H7 (cell line): ENCODE measurements at regions not wholly inside any gene's neighbourhood (a gene's known extent, or its start where the extent isn't known, plus 50 kb on each side); places are given as distances from the start of the nearest gene placed in this dataset.

Experiments
- DNase-seq: peaks from one replicate; pipeline ENCODE4 v3.0.0; 2012
- H3K27me3 ChIP-seq: 2 replicates; pipeline ENCODE4 v1.6.0; 2011; ENCODE audit warnings: mild to moderate bottlenecking, low read length; ENCODE audit not compliant: control insufficient read depth, insufficient read depth
- H3K36me3 ChIP-seq: replicated peaks from 2 replicates; pipeline ENCODE4 v1.5.1; 2011; ENCODE audit warnings: low read length; ENCODE audit not compliant: control insufficient read depth, insufficient read depth
- H3K4me3 ChIP-seq: 2 replicates; pipeline ENCODE4 v1.5.1; 2011; ENCODE audit warnings: low read depth, mild to moderate bottlenecking, control low read depth, low read length, moderate library complexity; ENCODE audit not compliant: insufficient read depth

GRCh38 chr9:87336407-87336806 is 161.3 kb upstream of the DAPK1 start:
- H3K36me3 ChIP-seq: no peaks in the 10 kb centered on the region
- no peaks in the 10 kb centered on the region for H3K27me3 ChIP-seq
- DNase-seq: peak; percentile 10
- H3K4me3 ChIP-seq: no peak overlapping the region

- Histone ChIP-seq H3K36me3 (no peaks in the 10 kb centered on the region), H3K4me3 (peak overlapping the region; percentile 27), H3K27me3 (no peaks in the 10 kb centered on the region)
- DNase-seq: peak; percentile 46
Measured at GRCh38 chr9:87336914-87337333, 160.7 kb upstream of the DAPK1 start.

- Histone ChIP-seq H3K4me3 (peak overlapping the region; percentile 27), H3K27me3 (no peaks in the 10 kb centered on the region), H3K36me3 (no peaks in the 10 kb centered on the region)
- peak; percentile 44 for DNase-seq
Measured at GRCh38 chr9:87337335-87338087, 160.2 kb upstream of the DAPK1 start.

GRCh38 chr9:87338088-87338989 is 159.3 kb upstream of the DAPK1 start:
- H3K4me3 ChIP-seq: peak overlapping the region; percentile 27
- H3K27me3 ChIP-seq: no peaks in the 10 kb centered on the region
- no peaks in the 10 kb centered on the region for H3K36me3 ChIP-seq
- peak; percentile 13 for DNase-seq

DNA sequence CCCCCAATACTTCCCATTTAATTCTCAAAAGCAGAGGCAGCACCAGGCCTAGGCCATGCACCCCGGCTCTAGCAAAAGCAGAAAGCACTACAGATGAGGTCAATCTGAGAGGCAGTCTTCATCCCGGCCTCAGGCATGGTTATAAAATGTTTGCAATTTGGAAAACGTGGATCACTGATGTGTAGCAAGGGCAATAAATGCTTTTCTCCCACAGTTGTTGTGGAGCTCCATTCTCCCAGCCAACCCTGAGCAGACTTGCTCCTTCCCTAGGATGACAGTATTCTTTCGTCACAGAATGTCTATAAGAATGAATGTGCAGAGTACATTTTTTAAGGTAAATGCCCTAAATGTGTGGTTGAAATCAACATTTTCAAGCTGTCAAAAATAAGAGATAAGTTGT is 157.3 kb upstream of the DAPK1 start:
- no peaks in the 10 kb centered on the region for H3K36me3 ChIP-seq
- H3K4me3 ChIP-seq: no peak overlapping the region
- no peak for DNase-seq
- H3K27me3 ChIP-seq: no peaks in the 10 kb centered on the region

DNA sequence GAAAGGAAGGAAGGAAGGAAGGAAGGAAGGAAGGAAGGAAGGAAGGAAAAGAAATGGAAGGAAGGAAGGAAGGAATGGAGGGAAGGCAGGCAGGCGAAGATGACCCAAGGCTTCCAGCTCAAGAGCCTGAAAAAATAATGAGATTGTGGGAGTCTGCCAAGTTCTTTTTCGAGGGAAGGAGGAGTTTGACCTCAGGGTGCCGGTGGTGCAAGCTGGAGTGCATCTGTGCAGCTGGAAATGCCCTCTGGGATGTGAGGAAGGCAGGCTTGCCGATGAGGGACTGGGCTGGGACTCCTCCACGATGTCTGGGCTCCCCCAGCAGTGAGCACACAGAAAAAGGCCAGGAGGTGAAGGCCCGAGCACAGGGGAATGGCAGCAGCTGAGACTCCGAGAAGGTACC is 154.9 kb upstream of the DAPK1 start:
- Histone ChIP-seq H3K4me3 (no peak overlapping the region), H3K36me3 (no peaks in the 10 kb centered on the region), H3K27me3 (no peaks in the 10 kb centered on the region)
- no peak for DNase-seq

GRCh38 chr9:87343816-87344430 is 153.7 kb upstream of the DAPK1 start:
- Histone ChIP-seq H3K36me3 (no peaks in the 10 kb centered on the region), H3K4me3 (no peak overlapping the region), H3K27me3 (no peaks in the 10 kb centered on the region)
- DNase-seq: no peak

- peak; percentile 26 for DNase-seq
- no peaks in the 10 kb centered on the region for H3K27me3 ChIP-seq
- H3K4me3 ChIP-seq: no peak overlapping the region
- H3K36me3 ChIP-seq: no peaks in the 10 kb centered on the region
Measured at GRCh38 chr9:87346061-87346665, 151.5 kb upstream of the DAPK1 start.

DNA sequence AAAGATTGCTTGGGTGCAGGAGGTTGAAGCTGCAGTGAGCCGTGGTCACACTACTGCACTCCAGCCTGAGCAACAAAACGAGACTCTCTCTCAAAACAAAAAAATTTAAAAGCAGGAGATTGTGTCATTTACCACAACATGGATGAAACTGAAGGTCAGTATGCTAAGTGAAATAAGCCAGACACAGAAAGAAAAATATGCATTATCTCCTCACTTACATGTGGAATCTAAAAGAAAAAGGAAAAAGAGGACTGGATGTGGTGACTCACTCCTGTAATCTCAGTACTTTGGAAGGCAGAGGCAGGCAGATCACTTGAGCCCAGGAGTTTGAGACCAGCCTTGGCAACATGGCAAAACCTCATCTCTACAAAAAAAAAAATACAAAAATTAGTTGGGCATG is 146.8 kb upstream of the DAPK1 start:
- no peak overlapping the region for H3K4me3 ChIP-seq
- H3K27me3 ChIP-seq: no peaks in the 10 kb centered on the region
- H3K36me3 ChIP-seq: no peaks in the 10 kb centered on the region
- no peak for DNase-seq

GRCh38 chr9:87353301-87353700 is 144.4 kb upstream of the DAPK1 start:
- Histone ChIP-seq H3K27me3 (no peaks in the 10 kb centered on the region), H3K4me3 (no peak overlapping the region), H3K36me3 (no peaks in the 10 kb centered on the region)
- no peak for DNase-seq

DNA sequence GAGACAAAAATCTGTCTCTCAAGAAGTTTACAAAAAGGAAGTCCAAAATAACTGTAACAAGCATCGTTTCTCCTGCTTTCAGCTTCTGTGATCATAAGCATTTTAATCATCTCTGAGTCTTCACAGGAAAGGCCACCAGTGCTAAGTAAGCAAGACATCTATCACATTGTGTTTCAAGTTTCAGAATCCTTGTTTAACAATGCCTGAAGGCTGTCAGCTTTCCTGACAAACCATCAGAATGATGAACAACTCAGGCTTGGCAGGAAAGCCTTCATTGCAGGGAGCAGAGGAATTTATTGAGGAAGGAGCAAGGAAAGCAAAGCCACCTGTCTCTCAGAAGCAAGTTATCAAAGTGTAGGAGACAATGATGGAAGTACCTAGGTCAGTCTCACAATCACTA is 143.5 kb upstream of the DAPK1 start:
- Histone ChIP-seq H3K27me3 (no peaks in the 10 kb centered on the region), H3K36me3 (no peaks in the 10 kb centered on the region), H3K4me3 (no peak overlapping the region)
- DNase-seq: no peak

- Histone ChIP-seq H3K4me3 (no peak overlapping the region), H3K36me3 (no peaks in the 10 kb centered on the region), H3K27me3 (no peaks in the 10 kb centered on the region)
- no peak for DNase-seq
Measured at GRCh38 chr9:87357600-87357999, 140.1 kb upstream of the DAPK1 start.

DNA sequence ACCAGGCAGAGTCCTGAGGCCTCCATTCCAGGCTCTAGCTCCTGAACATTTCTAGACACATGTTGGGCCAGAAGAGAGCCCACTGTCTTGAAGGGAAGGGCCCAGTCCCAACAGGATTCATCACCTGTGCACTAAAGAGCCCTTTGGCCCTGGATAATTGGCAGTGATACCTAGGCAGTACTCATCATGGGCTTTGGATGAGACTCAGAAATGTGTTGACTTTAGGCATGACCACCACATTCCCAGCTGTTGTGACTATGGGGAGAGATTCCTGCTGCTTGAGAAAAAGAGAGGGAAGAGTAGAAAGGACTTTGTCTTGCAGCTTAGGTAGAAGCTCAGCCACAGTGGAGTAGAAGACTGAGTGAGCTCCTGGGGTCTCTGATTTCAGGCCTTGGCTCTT is 138.4 kb upstream of the DAPK1 start:
- no peak for DNase-seq
- Histone ChIP-seq H3K36me3 (no peaks in the 10 kb centered on the region), H3K4me3 (no peak overlapping the region), H3K27me3 (no peaks in the 10 kb centered on the region)

DNA sequence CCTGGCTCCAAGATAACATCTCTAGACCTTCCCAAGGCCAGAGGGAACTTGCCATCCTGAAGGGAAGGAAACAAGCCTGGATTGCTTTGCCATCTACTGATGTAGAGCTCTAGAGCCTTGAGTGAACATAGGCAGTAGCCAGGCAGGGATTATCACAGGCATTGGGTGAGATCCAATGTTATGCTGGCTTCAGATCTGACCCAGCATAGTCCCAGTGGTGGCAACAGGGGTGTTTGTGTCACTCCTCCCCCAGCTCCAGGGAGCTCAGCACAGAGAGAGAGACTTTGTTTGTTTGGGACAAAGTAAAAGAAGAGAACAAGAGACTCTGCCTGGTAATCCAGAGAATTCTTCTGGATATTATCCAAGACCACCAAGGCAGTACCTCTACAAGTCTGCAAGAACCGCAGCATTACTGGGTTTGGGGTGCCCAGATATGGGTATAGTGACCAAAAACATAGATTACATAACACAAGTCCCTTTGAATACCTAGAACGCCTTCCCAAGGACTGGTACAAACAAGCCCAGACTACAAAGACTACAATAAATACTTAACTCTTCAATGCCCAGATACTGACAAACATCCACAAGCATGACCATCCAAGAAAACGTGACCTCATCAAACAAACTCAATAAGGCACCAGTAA is 137.6 kb upstream of the DAPK1 start:
- Histone ChIP-seq H3K27me3 (no peaks in the 10 kb centered on the region), H3K36me3 (no peaks in the 10 kb centered on the region), H3K4me3 (no peak overlapping the region)
- no peak for DNase-seq
